HepG2 (cell line): ENCODE measurements at regions not wholly inside any gene's neighbourhood (a gene's known extent, or its start where the extent isn't known, plus 50 kb on each side); places are given as distances from the start of the nearest gene placed in this dataset.

Source experiments
- EED ChIP-seq: sonication (generic); formaldehyde crosslinking; IDR thresholded peaks from 2 replicates; pipeline ENCODE4 v1.5.0; 2020; ENCODE audit warnings: mild to moderate bottlenecking, missing genetic modification reagents
- FLYWCH1 ChIP-seq: sonication (generic); formaldehyde crosslinking; IDR thresholded peaks from 2 replicates; pipeline ENCODE4 v1.8.1; 2023; ENCODE audit warnings: mild to moderate bottlenecking, missing genetic modification reagents
- HMGXB3 ChIP-seq: sonication (generic); formaldehyde crosslinking; IDR thresholded peaks from 2 replicates; pipeline ENCODE4 v1.4.0; 2020; ENCODE audit warnings: missing genetic modification reagents, borderline replicate concordance
- HNRNPLL ChIP-seq: fragments of 200-400 bp; formaldehyde crosslinking; IDR thresholded peaks from 2 replicates; pipeline ENCODE4 v1.6.1; 2017; ENCODE audit warnings: mild to moderate bottlenecking, low read depth, low read length; ENCODE audit not compliant: poor library complexity, severe bottlenecking
- JARID2 ChIP-seq: sonication (generic); formaldehyde crosslinking; IDR thresholded peaks from 2 replicates; pipeline ENCODE4 v1.8.1; 2023; ENCODE audit warnings: missing genetic modification reagents, inconsistent platforms; ENCODE audit not compliant: insufficient replicate concordance
- NPAS2 ChIP-seq: sonication (generic); formaldehyde crosslinking; IDR thresholded peaks from 2 replicates; pipeline ENCODE4 v1.8.0; 2022; ENCODE audit warnings: mild to moderate bottlenecking, missing genetic modification reagents, borderline replicate concordance
- PTBP1 ChIP-seq: fragments of 200-400 bp; formaldehyde crosslinking; IDR thresholded peaks from 2 replicates; pipeline ENCODE4 v1.6.1; 2018; ENCODE audit warnings: low read length, low read depth; ENCODE audit not compliant: poor library complexity, severe bottlenecking
- RAD51 ChIP-seq: fragments of 450-650 bp; IDR thresholded peaks from 2 replicates; pipeline ENCODE4 v1.6.1; 2016; ENCODE audit warnings: borderline replicate concordance
- SKI ChIP-seq: fragments of 450-650 bp; IDR thresholded peaks from one replicate; pipeline ENCODE4 v1.6.1; 2018; ENCODE audit warnings: mild to moderate bottlenecking; ENCODE audit not compliant: partially characterized antibody
- YEATS2 ChIP-seq: sonication (generic); formaldehyde crosslinking; IDR thresholded peaks from 2 replicates; pipeline ENCODE4 v1.4.0; 2020; ENCODE audit warnings: missing genetic modification reagents, borderline replicate concordance
- ZBTB14 ChIP-seq: sonication (generic); formaldehyde crosslinking; IDR thresholded peaks from 2 replicates; pipeline ENCODE4 v1.4.0; 2020; ENCODE audit warnings: missing genetic modification reagents
- ZEB1 ChIP-seq: IDR thresholded peaks from 2 replicates; pipeline ENCODE4 v1.6.1; 2012; ENCODE audit warnings: mild to moderate bottlenecking, low read depth, inconsistent platforms; ENCODE audit not compliant: insufficient replicate concordance
- ZNF607 ChIP-seq: sonication (generic); formaldehyde crosslinking; IDR thresholded peaks from 2 replicates; pipeline ENCODE4 v1.5.1; 2020; ENCODE audit warnings: missing genetic modification reagents, mild to moderate bottlenecking, borderline replicate concordance
- ZNF883 ChIP-seq: sonication (generic); formaldehyde crosslinking; IDR thresholded peaks from 2 replicates; pipeline ENCODE4 v1.5.1; 2020; ENCODE audit warnings: mild to moderate bottlenecking, missing genetic modification reagents; ENCODE audit errors: not compliant biosample characterization

- TF ChIP-seq FLYWCH1 (CRISPR knock-in tag) (no peak), NPAS2 (no peak), HMGXB3 (CRISPR knock-in tag) (no peak), ZNF607 (no peak), YEATS2 (CRISPR knock-in tag) (no peak), PTBP1 (no peak), JARID2 (CRISPR knock-in tag) (no peak), SKI (no peak), EED (CRISPR knock-in tag) (no peak), HNRNPLL (no peak), ZNF883 (CRISPR knock-in tag) (no peak), ZEB1 (no peak), RAD51 (no peak), ZBTB14 (CRISPR knock-in tag) (no peak)
Measured at GRCh38 chrX:39821709-39822095, 276.1 kb downstream of the BCOR start (continued).
